C4-2B (cell line): ENCODE measurements at regions not wholly inside any gene's neighbourhood (a gene's known extent, or its start where the extent isn't known, plus 50 kb on each side); places are given as distances from the start of the nearest gene placed in this dataset.

Source experiments
- CTCF ChIP-seq: fragments of 450-650 bp; conservative IDR thresholded peaks from 2 replicates; pipeline ENCODE4 v1.5.1; 2017; ENCODE audit warnings: mild to moderate bottlenecking
- ZFX ChIP-seq: fragments of 450-650 bp; IDR thresholded peaks from 2 replicates; pipeline ENCODE4 v1.6.1; 2017

- no peak for TF ChIP-seq CTCF
- TF ChIP-seq ZFX: no peak
These were observed 254.0 kb downstream of the SNCA start for GRCh38 chr4:89582756-89583505.
